Neural progenitor cell (in vitro differentiated cells): ENCODE measurements at regions not wholly inside any gene's neighbourhood (a gene's known extent, or its start where the extent isn't known, plus 50 kb on each side); places are given as distances from the start of the nearest gene placed in this dataset.
"Not testable (repeated sequence)": the region's sequence is repeated elsewhere in the genome, so short reads cannot be mapped to it uniquely, and the experiment has no call there.

Experiments
- DNase-seq: peaks from one replicate; pipeline ENCODE4 v3.0.0-alpha.2; 2016; ENCODE audit warnings: low spot score
- H2AFZ ChIP-seq: fragments of 200-600 bp; sonication (generic); replicated peaks from 2 replicates; pipeline ENCODE4 v1.6.1; 2016; ENCODE audit warnings: antibody characterized with exemption
- H3F3A ChIP-seq: fragments of 200-600 bp; sonication (generic); 2 replicates; pipeline ENCODE4 v1.6.1; 2016; ENCODE audit warnings: antibody characterized with exemption, low read depth
- H3K27ac ChIP-seq: fragments of 200-600 bp; sonication (generic); 2 replicates; pipeline ENCODE4 v1.5.1; 2016; ENCODE audit warnings: mild to moderate bottlenecking
- H3K27me3 ChIP-seq: fragments of 200-600 bp; sonication (generic); 2 replicates; pipeline ENCODE4 v1.6.1; 2016; ENCODE audit warnings: mild to moderate bottlenecking, moderate library complexity
- H3K36me3 ChIP-seq: fragments of 200-600 bp; sonication (generic); 2 replicates; pipeline ENCODE4 v1.5.1; 2016
- H3K4me1 ChIP-seq: fragments of 200-600 bp; sonication (generic); 2 replicates; pipeline ENCODE4 v1.6.1; 2016; ENCODE audit warnings: mixed run types
- H3K4me2 ChIP-seq: fragments of 200-600 bp; sonication (generic); 2 replicates; pipeline ENCODE4 v1.6.1; 2016
- H3K4me3 ChIP-seq: fragments of 200-600 bp; sonication (generic); 2 replicates; pipeline ENCODE4 v1.5.1; 2016
- H3K79me2 ChIP-seq: fragments of 200-600 bp; sonication (generic); 2 replicates; pipeline ENCODE4 v1.6.1; 2016; ENCODE audit warnings: low read depth
- H3K9ac ChIP-seq: fragments of 200-600 bp; sonication (generic); 2 replicates; pipeline ENCODE4 v1.6.1; 2016
- H3K9me3 ChIP-seq: fragments of 200-600 bp; sonication (generic); 2 replicates; pipeline ENCODE4 v1.5.1; 2016; ENCODE audit warnings: low read depth
- H4K20me1 ChIP-seq: fragments of 200-600 bp; sonication (generic); 2 replicates; pipeline ENCODE4 v1.6.1; 2016; ENCODE audit warnings: low read depth
- H3K27ac Mint-ChIP-seq: 3 replicates; pipeline ENCODE4 v1.8.0; 2021; ENCODE audit warnings: mixed read lengths
- H3K27me3 Mint-ChIP-seq: 2 replicates; pipeline ENCODE4 v1.8.0; 2022; ENCODE audit warnings: low read depth, mild to moderate bottlenecking, inconsistent platforms, moderate library complexity, mixed read lengths; ENCODE audit not compliant: insufficient read depth
- H3K36me3 Mint-ChIP-seq: 3 replicates; pipeline ENCODE4 v1.8.0; 2021; ENCODE audit warnings: mixed read lengths
- H3K4me1 Mint-ChIP-seq: 3 replicates; pipeline ENCODE4 v1.8.0; 2021; ENCODE audit warnings: mixed read lengths
- H3K4me3 Mint-ChIP-seq: 3 replicates; pipeline ENCODE4 v1.8.0; 2021; ENCODE audit warnings: mild to moderate bottlenecking, moderate library complexity, mixed read lengths
- H3K9me3 Mint-ChIP-seq: 3 replicates; pipeline ENCODE4 v1.8.0; 2020; ENCODE audit warnings: mixed read lengths
- EZH2 ChIP-seq: fragments of 200-600 bp; sonication (generic); IDR thresholded peaks from 2 replicates; pipeline ENCODE4 v1.6.1; 2017; ENCODE audit warnings: antibody characterized with exemption, mild to moderate bottlenecking, moderate library complexity
- EZH2phosphoT487 ChIP-seq: fragments of 200-600 bp; sonication (generic); IDR thresholded peaks from 2 replicates; pipeline ENCODE4 v1.6.1; 2017; ENCODE audit warnings: antibody characterized with exemption
- TF ChIP-seq, protein P1 (sequence below): fragments of 200-600 bp; sonication (generic); IDR thresholded peaks from 2 replicates; pipeline ENCODE4 v1.5.1; 2017; ENCODE audit warnings: antibody characterized with exemption, mild to moderate bottlenecking

DNA sequence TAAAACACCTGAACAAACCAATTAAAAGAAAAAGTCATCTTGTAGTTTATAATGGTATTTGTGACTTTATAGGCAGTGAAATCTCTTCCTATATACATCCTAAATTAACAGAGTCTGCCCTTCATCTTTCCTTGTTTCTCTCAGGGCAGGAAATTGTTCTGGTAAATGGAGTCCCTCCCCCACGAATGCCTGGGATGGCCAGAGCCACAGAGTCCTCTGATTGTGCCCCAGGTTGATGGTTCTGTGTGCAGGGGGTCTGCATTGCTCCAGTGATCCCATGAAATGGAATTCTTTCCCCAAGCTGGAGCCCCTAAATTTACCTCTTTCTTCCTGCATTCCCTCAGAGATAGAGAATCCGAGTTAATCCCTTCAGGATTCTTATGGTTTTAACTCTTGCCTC is 155.5 kb downstream of the MTX2 start:
- H2AFZ ChIP-seq: peak overlapping the region; percentile 21
- H3K27me3 ChIP-seq: no peaks in the 10 kb centered on the region
- Mint-ChIP-seq H3K27ac (no peak overlapping the region), H3K4me1 (peaks cover 6% of the 10 kb centered on the region), H3K27me3 (peaks cover 5% of the 10 kb centered on the region), H3K9me3 (peaks cover 3% of the 10 kb centered on the region), H3K4me3 (no peak overlapping the region), H3K36me3 (no peaks in the 10 kb centered on the region)
- TF ChIP-seq EZH2phosphoT487: no peak
- TF ChIP-seq, protein P1, sequence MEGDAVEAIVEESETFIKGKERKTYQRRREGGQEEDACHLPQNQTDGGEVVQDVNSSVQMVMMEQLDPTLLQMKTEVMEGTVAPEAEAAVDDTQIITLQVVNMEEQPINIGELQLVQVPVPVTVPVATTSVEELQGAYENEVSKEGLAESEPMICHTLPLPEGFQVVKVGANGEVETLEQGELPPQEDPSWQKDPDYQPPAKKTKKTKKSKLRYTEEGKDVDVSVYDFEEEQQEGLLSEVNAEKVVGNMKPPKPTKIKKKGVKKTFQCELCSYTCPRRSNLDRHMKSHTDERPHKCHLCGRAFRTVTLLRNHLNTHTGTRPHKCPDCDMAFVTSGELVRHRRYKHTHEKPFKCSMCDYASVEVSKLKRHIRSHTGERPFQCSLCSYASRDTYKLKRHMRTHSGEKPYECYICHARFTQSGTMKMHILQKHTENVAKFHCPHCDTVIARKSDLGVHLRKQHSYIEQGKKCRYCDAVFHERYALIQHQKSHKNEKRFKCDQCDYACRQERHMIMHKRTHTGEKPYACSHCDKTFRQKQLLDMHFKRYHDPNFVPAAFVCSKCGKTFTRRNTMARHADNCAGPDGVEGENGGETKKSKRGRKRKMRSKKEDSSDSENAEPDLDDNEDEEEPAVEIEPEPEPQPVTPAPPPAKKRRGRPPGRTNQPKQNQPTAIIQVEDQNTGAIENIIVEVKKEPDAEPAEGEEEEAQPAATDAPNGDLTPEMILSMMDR: no peak
- TF ChIP-seq EZH2: no peak
- peak overlapping the region; percentile 5 for H3K27ac ChIP-seq
- H3K4me1 ChIP-seq: peaks cover 16% of the 10 kb centered on the region
- peak; percentile 56 for DNase-seq
- H4K20me1 ChIP-seq: no peaks in the 10 kb centered on the region
- no peak overlapping the region for H3K9ac ChIP-seq
- H3K4me2 ChIP-seq: peak overlapping the region; percentile 32
- H3K79me2 ChIP-seq: no peaks in the 10 kb centered on the region
- H3K36me3 ChIP-seq: no peaks in the 10 kb centered on the region
- peaks cover 7% of the 10 kb centered on the region for H3F3A ChIP-seq
- no peak overlapping the region for H3K4me3 ChIP-seq
- H3K9me3 ChIP-seq: no peaks in the 10 kb centered on the region

GRCh38 chr2:176427549-176427948 is 158.3 kb downstream of the MTX2 start:
- H3K27me3 Mint-ChIP-seq: peaks cover 2% of the 10 kb centered on the region
- Histone ChIP-seq H3F3A (peaks cover 7% of the 10 kb centered on the region), H3K9ac (no peak overlapping the region), H3K36me3 (no peaks in the 10 kb centered on the region), H3K4me2 (no peak overlapping the region), H3K4me3 (no peak overlapping the region), H3K9me3 (no peaks in the 10 kb centered on the region), H4K20me1 (no peaks in the 10 kb centered on the region), H3K27ac (no peak overlapping the region), H3K4me1 (peaks cover 16% of the 10 kb centered on the region), H2AFZ (no peak overlapping the region), H3K79me2 (no peaks in the 10 kb centered on the region), H3K27me3 (no peaks in the 10 kb centered on the region)
- H3K4me3 Mint-ChIP-seq: no peak overlapping the region
- H3K9me3 Mint-ChIP-seq: peaks cover 3% of the 10 kb centered on the region
- H3K4me1 Mint-ChIP-seq: peaks cover 6% of the 10 kb centered on the region
- TF ChIP-seq EZH2: no peak
- no peak for TF ChIP-seq EZH2phosphoT487
- TF ChIP-seq, protein P1: no peak
- no peak for DNase-seq
- H3K27ac Mint-ChIP-seq: no peak overlapping the region
- H3K36me3 Mint-ChIP-seq: no peaks in the 10 kb centered on the region

GRCh38 chr2:176428944-176429469 is 159.8 kb downstream of the MTX2 start:
- not testable (repeated sequence) for H3K27ac ChIP-seq, H3F3A ChIP-seq, H3K4me3 Mint-ChIP-seq, H3K9me3 Mint-ChIP-seq, H3K4me1 Mint-ChIP-seq, H3K9me3 ChIP-seq, H3K79me2 ChIP-seq, H3K9ac ChIP-seq, H3K36me3 Mint-ChIP-seq, H3K27me3 ChIP-seq, H2AFZ ChIP-seq, H4K20me1 ChIP-seq, DNase-seq, H3K4me2 ChIP-seq, H3K27me3 Mint-ChIP-seq, H3K4me3 ChIP-seq, H3K27ac Mint-ChIP-seq, H3K36me3 ChIP-seq
- peaks cover 14% of the 10 kb centered on the region for H3K4me1 ChIP-seq

DNA sequence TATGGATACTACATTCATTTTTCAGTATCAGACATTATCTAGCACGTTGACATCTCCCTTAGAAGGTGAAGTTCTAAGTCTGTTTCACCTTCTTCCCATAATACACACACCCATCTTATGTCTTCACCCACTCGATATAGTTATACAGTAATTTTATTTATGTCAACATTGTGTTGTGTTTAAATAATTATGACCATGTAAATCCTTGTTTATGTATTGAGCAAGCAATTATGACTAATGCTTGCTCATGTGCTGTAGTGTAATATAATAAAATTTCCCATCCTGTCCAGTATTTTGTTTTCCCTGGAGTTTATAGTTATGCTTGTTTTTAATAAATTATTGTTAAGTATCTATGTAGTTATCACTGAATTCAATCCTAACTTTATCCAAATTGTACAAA is 163.2 kb downstream of the MTX2 start:
- no peak overlapping the region for H3K27ac ChIP-seq
- no peaks in the 10 kb centered on the region for H3K36me3 Mint-ChIP-seq
- H3K9me3 Mint-ChIP-seq: no peaks in the 10 kb centered on the region
- no peak overlapping the region for H3K27ac Mint-ChIP-seq
- H3K27me3 ChIP-seq: no peaks in the 10 kb centered on the region
- no peak overlapping the region for H3K4me3 Mint-ChIP-seq
- no peak overlapping the region for H2AFZ ChIP-seq
- H3F3A ChIP-seq: no peaks in the 10 kb centered on the region
- H3K9ac ChIP-seq: no peak overlapping the region
- DNase-seq: no peak
- no peaks in the 10 kb centered on the region for H3K79me2 ChIP-seq
- TF ChIP-seq EZH2 (no peak), EZH2phosphoT487 (no peak)
- TF ChIP-seq, protein P1: no peak
- no peaks in the 10 kb centered on the region for H3K4me1 Mint-ChIP-seq
- no peak overlapping the region for H3K4me2 ChIP-seq
- no peaks in the 10 kb centered on the region for H3K4me1 ChIP-seq
- H3K27me3 Mint-ChIP-seq: no peaks in the 10 kb centered on the region
- H4K20me1 ChIP-seq: no peaks in the 10 kb centered on the region
- H3K4me3 ChIP-seq: no peak overlapping the region
- no peaks in the 10 kb centered on the region for H3K9me3 ChIP-seq
- H3K36me3 ChIP-seq: no peaks in the 10 kb centered on the region
